CD14-positive monocyte (primary cell): ENCODE measurements at regions not wholly inside any gene's neighbourhood (a gene's known extent, or its start where the extent isn't known, plus 50 kb on each side); places are given as distances from the start of the nearest gene placed in this dataset.

Source experiments
- DNase-seq, 3 donors: peaks; one replicate each; pipeline ENCODE4 v3.0.0-alpha.2; 2011 to 2022
- H2AFZ ChIP-seq: 2 replicates; pipeline ENCODE4 v1.6.0; 2012; ENCODE audit warnings: mild to moderate bottlenecking, low read depth, low read length, inconsistent platforms; ENCODE audit not compliant: insufficient read depth, poor library complexity, severe bottlenecking
- H3K27ac ChIP-seq, 2 donors: 1 replicate in 1 of 2; 2 replicates in 1 of 2; pipeline ENCODE4 v1.5.1; 2012 to 2013; ENCODE audit warnings: low read length in 2 of 2, control low read depth in 1 of 2, inconsistent platforms in 1 of 2, low read depth in 1 of 2, mild to moderate bottlenecking in 1 of 2
- H3K27me3 ChIP-seq, 2 donors: one replicate each; pipeline versions ENCODE4 v1.6.0 to v1.6.1; 2011 to 2013; ENCODE audit warnings: low read length in 2 of 2; ENCODE audit not compliant: control insufficient read depth in 2 of 2, insufficient read depth in 2 of 2
- H3K36me3 ChIP-seq, 2 donors: replicated peaks in 1 of 2; 1 replicate in 1 of 2; 2 replicates in 1 of 2; pipeline versions ENCODE4 v1.5.1 to v1.6.1; 2012 to 2013; ENCODE audit warnings: low read length in 2 of 2, control low read depth in 1 of 2, inconsistent platforms in 1 of 2, mild to moderate bottlenecking in 1 of 2; ENCODE audit not compliant: insufficient read depth in 2 of 2, control insufficient read depth in 1 of 2
- H3K4me1 ChIP-seq, 2 donors: 1 replicate in 1 of 2; 2 replicates in 1 of 2; pipeline versions ENCODE4 v1.5.1 to v1.6.1; 2012 to 2013; ENCODE audit warnings: low read length in 2 of 2, control low read depth in 1 of 2, inconsistent platforms in 1 of 2, mild to moderate bottlenecking in 1 of 2, moderate library complexity in 1 of 2; ENCODE audit not compliant: insufficient read depth in 2 of 2, control insufficient read depth in 1 of 2
- H3K4me2 ChIP-seq: replicated peaks from 2 replicates; pipeline ENCODE3; 2012; ENCODE audit warnings: low read length, moderate library complexity, mild to moderate bottlenecking; ENCODE audit not compliant: poor library complexity, severe bottlenecking; ENCODE audit errors: extremely low read depth
- H3K4me3 ChIP-seq, 3 experiments: fragments of 200-600 bp in 1 of 3; sonication (generic) in 1 of 3; replicated peaks in 1 of 3; 1 replicate in 2 of 3; 2 replicates in 1 of 3; pipeline ENCODE4 v1.5.1; 2011 to 2013; ENCODE audit warnings: low read length in 3 of 3, mild to moderate bottlenecking in 3 of 3, control low read depth in 2 of 3, low read depth in 2 of 3, inconsistent platforms in 1 of 3, moderate library complexity in 1 of 3
- H3K79me2 ChIP-seq: 2 replicates; pipeline ENCODE4 v1.6.0; 2012; ENCODE audit warnings: mild to moderate bottlenecking, control low read depth, inconsistent platforms, low read length, moderate library complexity; ENCODE audit not compliant: insufficient read depth
- H3K9ac ChIP-seq: 2 replicates; pipeline ENCODE4 v1.6.0; 2017; ENCODE audit warnings: low read length, mild to moderate bottlenecking; ENCODE audit not compliant: insufficient read depth, poor library complexity, severe bottlenecking
- H3K9me3 ChIP-seq, 2 donors: replicated peaks in 1 of 2; 1 replicate in 1 of 2; 2 replicates in 1 of 2; pipeline versions ENCODE4 v1.5.1 to v1.6.1; 2012 to 2013; ENCODE audit warnings: low read length in 2 of 2, control low read depth in 1 of 2; ENCODE audit not compliant: control insufficient read depth in 1 of 2, insufficient read depth in 1 of 2
- H4K20me1 ChIP-seq: 2 replicates; pipeline ENCODE4 v1.6.0; 2012; ENCODE audit warnings: mild to moderate bottlenecking, low read length, control low read depth, moderate library complexity; ENCODE audit not compliant: insufficient read depth
- H3K27ac Mint-ChIP-seq, 7 donors: one replicate each; pipeline ENCODE4 v1.8.0; 2020; ENCODE audit warnings: mild to moderate bottlenecking in 7 of 7, mixed read lengths in 7 of 7, moderate library complexity in 6 of 7, inconsistent platforms in 2 of 7
- H3K27me3 Mint-ChIP-seq, 3 donors: one replicate each; pipeline ENCODE4 v1.8.0; 2021 to 2022; ENCODE audit warnings: low read depth in 3 of 3, mild to moderate bottlenecking in 3 of 3, mixed read lengths in 3 of 3, moderate library complexity in 3 of 3, inconsistent platforms in 1 of 3
- H3K36me3 Mint-ChIP-seq, 2 donors: one replicate each; pipeline ENCODE4 v1.8.0; 2020; ENCODE audit warnings: mixed read lengths in 2 of 2, inconsistent platforms in 1 of 2, mild to moderate bottlenecking in 1 of 2
- H3K4me1 Mint-ChIP-seq: one replicate; pipeline ENCODE4 v1.8.0; 2020; ENCODE audit warnings: mild to moderate bottlenecking, mixed read lengths
- H3K4me3 Mint-ChIP-seq, 2 donors: one replicate each; pipeline ENCODE4 v1.8.0; 2020; ENCODE audit warnings: mild to moderate bottlenecking in 2 of 2, mixed read lengths in 2 of 2, moderate library complexity in 1 of 2
- H3K9me3 Mint-ChIP-seq, 7 donors: one replicate each; pipeline ENCODE4 v1.8.0; 2020 to 2022; ENCODE audit warnings: mixed read lengths in 7 of 7, mild to moderate bottlenecking in 6 of 7, moderate library complexity in 6 of 7, inconsistent platforms in 2 of 7
- WGBS: methylation state at CpG from one replicate; pipeline ENCODE4 v1.1.5; 2013; ENCODE audit warnings: missing lambda C conversion rate; ENCODE audit not compliant: insufficient coverage; 5-methylcytosine and 5-hydroxymethylcytosine counted together
- intact Hi-C, 2 donors: fragments of 100-400 bp; cut with micrococcal nuclease; formaldehyde crosslinking; loops; one replicate each; pipeline versions ENCODE4 v1.15.0 to v1.15.1; 2023
- TF ChIP-seq, protein P1 (sequence below): fragments of 200-600 bp; IDR thresholded peaks from one replicate; pipeline ENCODE4 v1.8.0; 2022; ENCODE audit warnings: antibody characterized with exemption, mild to moderate bottlenecking

DNA sequence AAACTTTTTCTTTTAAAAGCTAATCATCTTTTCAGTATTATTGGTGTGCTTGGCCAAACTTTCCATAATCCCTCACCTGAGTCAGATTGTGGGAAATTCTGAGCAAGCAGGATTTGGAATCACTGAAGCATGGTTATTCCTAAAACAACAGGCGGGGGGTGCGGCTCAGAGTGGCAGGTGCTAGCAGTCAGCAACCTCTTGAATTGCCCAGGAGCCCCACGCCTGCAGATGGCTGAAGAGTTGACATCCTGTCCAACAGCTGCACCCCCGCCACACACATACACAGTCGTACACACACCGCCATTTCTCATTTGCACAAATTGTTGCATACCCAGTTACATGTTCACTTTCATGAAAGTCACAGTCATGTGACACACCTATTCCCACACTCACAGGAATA lies 96.6 kb downstream of the LHX2 start:
- Histone ChIP-seq H3K9ac (no peak overlapping the region), H3K4me3 (no peak overlapping the region), H3K79me2 (no peaks in the 10 kb centered on the region), H4K20me1 (no peaks in the 10 kb centered on the region), H3K27ac (no peak overlapping the region), H2AFZ (no peak overlapping the region), H3K9me3 (no peaks in the 10 kb centered on the region), H3K4me1 (no peaks in the 10 kb centered on the region), H3K27me3 (peaks cover 0 to 3% of the 10 kb centered on the region in 2 donors), H3K4me2 (no peak overlapping the region), H3K36me3 (no peaks in the 10 kb centered on the region)
- DNase-seq, result no peak
- TF ChIP-seq, protein P1, sequence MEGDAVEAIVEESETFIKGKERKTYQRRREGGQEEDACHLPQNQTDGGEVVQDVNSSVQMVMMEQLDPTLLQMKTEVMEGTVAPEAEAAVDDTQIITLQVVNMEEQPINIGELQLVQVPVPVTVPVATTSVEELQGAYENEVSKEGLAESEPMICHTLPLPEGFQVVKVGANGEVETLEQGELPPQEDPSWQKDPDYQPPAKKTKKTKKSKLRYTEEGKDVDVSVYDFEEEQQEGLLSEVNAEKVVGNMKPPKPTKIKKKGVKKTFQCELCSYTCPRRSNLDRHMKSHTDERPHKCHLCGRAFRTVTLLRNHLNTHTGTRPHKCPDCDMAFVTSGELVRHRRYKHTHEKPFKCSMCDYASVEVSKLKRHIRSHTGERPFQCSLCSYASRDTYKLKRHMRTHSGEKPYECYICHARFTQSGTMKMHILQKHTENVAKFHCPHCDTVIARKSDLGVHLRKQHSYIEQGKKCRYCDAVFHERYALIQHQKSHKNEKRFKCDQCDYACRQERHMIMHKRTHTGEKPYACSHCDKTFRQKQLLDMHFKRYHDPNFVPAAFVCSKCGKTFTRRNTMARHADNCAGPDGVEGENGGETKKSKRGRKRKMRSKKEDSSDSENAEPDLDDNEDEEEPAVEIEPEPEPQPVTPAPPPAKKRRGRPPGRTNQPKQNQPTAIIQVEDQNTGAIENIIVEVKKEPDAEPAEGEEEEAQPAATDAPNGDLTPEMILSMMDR, result no peak
- intact Hi-C loops, result no loop called here
- H3K4me1 Mint-ChIP-seq, result no peaks in the 10 kb centered on the region
- H3K9me3 Mint-ChIP-seq, result peaks cover 0 to 2% (median 0%) of the 10 kb centered on the region in 7 donors
- H3K4me3 Mint-ChIP-seq, result no peak overlapping the region
- H3K36me3 Mint-ChIP-seq, result no peaks in the 10 kb centered on the region
- no peak overlapping the region for H3K27ac Mint-ChIP-seq
- WGBS, result 86% methylated on average over 6 of the region's 6 CpGs
- H3K27me3 Mint-ChIP-seq, result peaks cover 9 to 21% (median 13%) of the 10 kb centered on the region in 3 donors

DNA sequence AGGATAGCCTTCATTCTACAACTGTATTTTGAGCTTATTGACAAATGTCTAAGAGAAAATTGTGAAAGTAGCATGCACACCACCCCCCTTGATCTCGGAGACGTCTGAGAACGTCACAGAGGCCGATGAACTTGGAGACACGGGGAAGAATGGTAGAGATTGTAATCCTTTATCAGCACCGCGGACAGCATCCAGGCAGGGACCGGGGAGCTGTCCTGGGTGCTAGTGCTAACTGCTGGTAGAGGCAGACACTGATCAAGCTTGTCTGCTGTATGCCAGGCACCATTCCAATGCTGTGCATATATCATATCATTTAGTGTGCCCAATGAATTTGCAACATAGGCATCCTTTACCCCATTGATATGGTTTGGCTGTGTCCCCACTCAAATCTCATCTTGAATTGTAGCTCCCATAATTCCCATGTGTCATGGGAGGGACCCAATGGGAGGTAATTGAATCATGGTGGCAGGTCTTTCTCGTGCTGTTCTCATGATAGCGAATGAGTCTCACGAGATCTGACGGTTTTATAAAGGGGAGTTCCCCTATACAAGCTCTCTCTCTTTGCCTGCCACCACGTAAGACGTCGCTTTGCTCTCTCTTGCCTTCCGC lies 98.8 kb downstream of the LHX2 start:
- Mint-ChIP-seq H3K4me1 (no peaks in the 10 kb centered on the region), H3K36me3 (no peaks in the 10 kb centered on the region), H3K27ac (no peak overlapping the region), H3K27me3 (peaks cover 10 to 18% (median 11%) of the 10 kb centered on the region in 3 donors), H3K4me3 (no peak overlapping the region), H3K9me3 (peaks cover 0 to 2% (median 0%) of the 10 kb centered on the region in 7 donors)
- Histone ChIP-seq H3K9me3 (no peaks in the 10 kb centered on the region), H3K4me3 (no peak overlapping the region), H3K27me3 (peaks cover 0 to 7% of the 10 kb centered on the region in 2 donors), H4K20me1 (no peaks in the 10 kb centered on the region), H3K9ac (no peak overlapping the region), H3K4me2 (no peak overlapping the region), H2AFZ (no peak overlapping the region), H3K27ac (no peak overlapping the region), H3K4me1 (no peaks in the 10 kb centered on the region), H3K36me3 (no peaks in the 10 kb centered on the region), H3K79me2 (no peaks in the 10 kb centered on the region)
- intact Hi-C loops, result no loop called here
- 16% methylated on average over 5 of the region's 16 CpGs for WGBS
- DNase-seq, result peak in 1 of 3 donors; percentile 22
- TF ChIP-seq, protein P1, result no peak
